DOHH2 (cell line): ENCODE measurements at regions not wholly inside any gene's neighbourhood (a gene's known extent, or its start where the extent isn't known, plus 50 kb on each side); places are given as distances from the start of the nearest gene placed in this dataset.

Experiments used
- H3F3A ChIP-seq: fragments of 200-600 bp; sonication (generic), shearing (Covaris generic); 2 replicates; pipeline ENCODE4 v1.6.0; 2016; ENCODE audit warnings: antibody characterized with exemption, mild to moderate bottlenecking; ENCODE audit not compliant: control insufficient read depth, insufficient read depth
- H3K27ac ChIP-seq: fragments of 200-600 bp; sonication (generic); 2 replicates; pipeline ENCODE4 v1.5.1; 2014; ENCODE audit warnings: low read depth, mild to moderate bottlenecking, low read length, moderate library complexity
- H3K27me3 ChIP-seq: fragments of 200-600 bp; sonication (generic); 2 replicates; pipeline ENCODE4 v1.6.1; 2014; ENCODE audit warnings: mild to moderate bottlenecking, low read length, mixed read lengths; ENCODE audit not compliant: control insufficient read depth
- H3K36me3 ChIP-seq: fragments of 200-600 bp; sonication (generic); 2 replicates; pipeline ENCODE4 v1.6.1; 2014; ENCODE audit warnings: mild to moderate bottlenecking, low read length, moderate library complexity, mixed read lengths; ENCODE audit not compliant: control insufficient read depth
- H3K4me1 ChIP-seq: fragments of 200-600 bp; sonication (generic); 2 replicates; pipeline ENCODE4 v1.6.1; 2014; ENCODE audit warnings: mild to moderate bottlenecking, low read length, mixed read lengths; ENCODE audit not compliant: control insufficient read depth
- H3K4me2 ChIP-seq: fragments of 200-600 bp; sonication (generic); 2 replicates; pipeline ENCODE4 v1.6.0; 2014; ENCODE audit warnings: mild to moderate bottlenecking, low read length, moderate library complexity
- H3K4me3 ChIP-seq: fragments of 200-600 bp; sonication (generic); 2 replicates; pipeline ENCODE4 v1.5.1; 2014; ENCODE audit warnings: mild to moderate bottlenecking, low read length, mixed read lengths
- H3K79me2 ChIP-seq: fragments of 200-600 bp; sonication (generic); 2 replicates; pipeline ENCODE4 v1.6.1; 2014; ENCODE audit warnings: mild to moderate bottlenecking, low read length, mixed read lengths; ENCODE audit not compliant: control insufficient read depth
- H3K9me2 ChIP-seq: fragments of 200-600 bp; sonication (generic); replicated peaks from 2 replicates; pipeline ENCODE4 v1.6.1; 2014; ENCODE audit warnings: mild to moderate bottlenecking, low read length, mixed read lengths; ENCODE audit not compliant: control insufficient read depth
- H3K9me3 ChIP-seq: fragments of 200-600 bp; sonication (generic); 2 replicates; pipeline ENCODE4 v1.6.1; 2014; ENCODE audit warnings: antibody characterized with exemption, low read length, mixed read lengths; ENCODE audit not compliant: control insufficient read depth, insufficient read depth
- H4K20me1 ChIP-seq: fragments of 200-600 bp; sonication (generic); 2 replicates; pipeline ENCODE4 v1.6.0; 2014; ENCODE audit warnings: low read depth, mild to moderate bottlenecking, antibody characterized with exemption, low read length, moderate library complexity; ENCODE audit not compliant: control insufficient read depth, insufficient read depth
- EZH2phosphoT487 ChIP-seq: fragments of 200-600 bp; sonication (generic); IDR thresholded peaks from 2 replicates; pipeline ENCODE4 v1.6.1; 2017; ENCODE audit warnings: borderline replicate concordance, mild to moderate bottlenecking, antibody characterized with exemption, low read length, moderate library complexity, mixed read lengths
- TF ChIP-seq, protein P1 (sequence below): fragments of 200-600 bp; sonication (generic); IDR thresholded peaks from one replicate; pipeline ENCODE4 v1.5.1; 2014; ENCODE audit warnings: antibody characterized with exemption, mild to moderate bottlenecking, low read depth, low read length; ENCODE audit not compliant: poor library complexity, severe bottlenecking

DNA sequence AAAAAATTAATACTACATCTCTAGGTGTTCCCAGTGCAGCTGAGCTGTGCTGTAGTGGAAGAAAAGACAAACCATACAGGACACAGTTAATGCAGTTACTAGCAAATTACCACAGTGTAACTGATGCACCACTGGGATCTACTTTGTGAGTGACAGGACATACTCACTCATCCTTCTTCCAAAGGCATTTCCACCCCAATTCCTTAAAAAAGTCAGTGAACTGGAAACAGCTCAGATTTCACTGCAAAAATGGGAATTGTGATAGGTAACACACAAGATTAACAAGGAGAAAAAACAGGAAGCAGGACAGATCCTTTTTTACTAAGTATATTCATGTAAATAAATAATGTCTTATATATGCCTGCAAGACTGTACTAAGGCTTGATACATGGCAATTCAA is 109.6 kb downstream of the DMAC1 start:
- H3K79me2 ChIP-seq, result no peaks in the 10 kb centered on the region
- H3K4me2 ChIP-seq, result no peak overlapping the region
- no peaks in the 10 kb centered on the region for H3F3A ChIP-seq
- no peak for TF ChIP-seq EZH2phosphoT487
- TF ChIP-seq, protein P1, sequence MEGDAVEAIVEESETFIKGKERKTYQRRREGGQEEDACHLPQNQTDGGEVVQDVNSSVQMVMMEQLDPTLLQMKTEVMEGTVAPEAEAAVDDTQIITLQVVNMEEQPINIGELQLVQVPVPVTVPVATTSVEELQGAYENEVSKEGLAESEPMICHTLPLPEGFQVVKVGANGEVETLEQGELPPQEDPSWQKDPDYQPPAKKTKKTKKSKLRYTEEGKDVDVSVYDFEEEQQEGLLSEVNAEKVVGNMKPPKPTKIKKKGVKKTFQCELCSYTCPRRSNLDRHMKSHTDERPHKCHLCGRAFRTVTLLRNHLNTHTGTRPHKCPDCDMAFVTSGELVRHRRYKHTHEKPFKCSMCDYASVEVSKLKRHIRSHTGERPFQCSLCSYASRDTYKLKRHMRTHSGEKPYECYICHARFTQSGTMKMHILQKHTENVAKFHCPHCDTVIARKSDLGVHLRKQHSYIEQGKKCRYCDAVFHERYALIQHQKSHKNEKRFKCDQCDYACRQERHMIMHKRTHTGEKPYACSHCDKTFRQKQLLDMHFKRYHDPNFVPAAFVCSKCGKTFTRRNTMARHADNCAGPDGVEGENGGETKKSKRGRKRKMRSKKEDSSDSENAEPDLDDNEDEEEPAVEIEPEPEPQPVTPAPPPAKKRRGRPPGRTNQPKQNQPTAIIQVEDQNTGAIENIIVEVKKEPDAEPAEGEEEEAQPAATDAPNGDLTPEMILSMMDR, result no peak
- H3K4me3 ChIP-seq, result no peak overlapping the region
- no peaks in the 10 kb centered on the region for H3K9me2 ChIP-seq
- H3K27me3 ChIP-seq, result no peaks in the 10 kb centered on the region
- H3K27ac ChIP-seq, result no peak overlapping the region
- no peaks in the 10 kb centered on the region for H3K36me3 ChIP-seq
- no peaks in the 10 kb centered on the region for H3K9me3 ChIP-seq
- no peaks in the 10 kb centered on the region for H4K20me1 ChIP-seq
- no peaks in the 10 kb centered on the region for H3K4me1 ChIP-seq

DNA sequence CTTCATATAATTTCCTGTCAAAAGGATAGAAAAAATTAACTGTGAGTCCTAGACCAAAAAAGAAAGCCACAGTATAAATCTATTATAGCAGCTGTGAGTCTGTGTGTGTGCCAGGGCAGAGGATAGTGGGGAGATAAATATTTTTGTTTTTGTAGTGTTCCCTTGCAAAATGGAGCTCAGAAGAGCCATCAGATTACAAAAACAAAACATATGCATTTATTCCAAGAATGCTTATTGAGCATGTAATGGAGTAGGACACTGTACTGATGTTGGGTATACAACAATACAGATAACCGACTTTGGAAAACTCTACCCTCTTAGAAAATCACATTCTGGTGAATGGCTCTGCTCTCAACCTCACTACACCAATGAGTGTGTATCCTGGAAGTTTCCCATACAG is 111.0 kb downstream of the DMAC1 start:
- no peaks in the 10 kb centered on the region for H4K20me1 ChIP-seq
- no peaks in the 10 kb centered on the region for H3K79me2 ChIP-seq
- no peaks in the 10 kb centered on the region for H3K9me3 ChIP-seq
- no peaks in the 10 kb centered on the region for H3F3A ChIP-seq
- H3K4me2 ChIP-seq, result no peak overlapping the region
- H3K27ac ChIP-seq, result no peak overlapping the region
- no peak overlapping the region for H3K4me3 ChIP-seq
- TF ChIP-seq EZH2phosphoT487, result no peak
- TF ChIP-seq, protein P1, result no peak
- no peaks in the 10 kb centered on the region for H3K9me2 ChIP-seq
- no peaks in the 10 kb centered on the region for H3K27me3 ChIP-seq
- H3K4me1 ChIP-seq, result no peaks in the 10 kb centered on the region
- no peaks in the 10 kb centered on the region for H3K36me3 ChIP-seq

DNA sequence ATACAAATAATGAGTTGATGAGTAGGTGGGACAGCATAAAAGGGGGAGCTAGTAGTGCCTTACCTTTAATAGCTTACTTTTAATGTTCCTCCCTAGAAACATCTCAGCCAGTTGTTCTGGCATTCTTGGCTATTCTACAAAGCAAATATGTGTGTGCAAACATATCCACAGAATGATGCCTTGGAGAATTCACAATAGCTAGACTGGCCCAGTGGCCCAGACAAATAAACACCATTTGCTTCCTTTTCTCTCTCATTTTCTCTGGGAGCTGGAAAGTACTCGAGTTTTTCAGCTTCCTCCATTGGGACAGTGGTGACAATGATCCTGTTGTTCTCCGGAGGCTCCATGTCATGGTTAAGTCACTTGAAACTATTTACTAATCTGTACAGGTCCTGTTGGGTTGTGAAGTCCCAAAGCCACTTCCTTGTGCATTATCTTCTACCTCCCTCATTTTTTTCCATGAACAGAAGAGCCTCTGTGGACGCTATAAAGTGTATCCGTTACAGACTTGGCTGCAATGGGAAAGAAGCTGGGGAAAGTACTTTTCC is 122.9 kb downstream of the DMAC1 start:
- Histone ChIP-seq H3K27ac (no peak overlapping the region), H3K27me3 (no peaks in the 10 kb centered on the region), H4K20me1 (no peaks in the 10 kb centered on the region), H3F3A (no peaks in the 10 kb centered on the region), H3K4me1 (no peaks in the 10 kb centered on the region), H3K9me2 (no peaks in the 10 kb centered on the region), H3K9me3 (no peaks in the 10 kb centered on the region), H3K4me2 (no peak overlapping the region), H3K36me3 (no peaks in the 10 kb centered on the region), H3K79me2 (no peaks in the 10 kb centered on the region), H3K4me3 (no peak overlapping the region)
- TF ChIP-seq, protein P1, result no peak
- no peak for TF ChIP-seq EZH2phosphoT487
